Uterus (tissue), 2 donors: ENCODE measurements at regions not wholly inside any gene's neighbourhood (a gene's known extent, or its start where the extent isn't known, plus 50 kb on each side); places are given as distances from the start of the nearest gene placed in this dataset.

Source experiments
- POLR2A ChIP-seq, 2 donors: fragments of 450-650 bp; IDR thresholded peaks; one replicate each; pipeline ENCODE4 v1.6.1; 2016; ENCODE audit warnings: antibody characterized with exemption in 2 of 2, mild to moderate bottlenecking in 1 of 2, moderate library complexity in 1 of 2
- TF ChIP-seq, protein P1 (sequence below), 4 experiments: fragments of 200-600 bp in 2 of 4; fragments of 450-650 bp in 2 of 4; sonication (generic) in 2 of 4; IDR thresholded peaks; one replicate each; pipeline ENCODE4 v1.5.1; 2016 to 2019; ENCODE audit warnings: antibody characterized with exemption in 4 of 4, mild to moderate bottlenecking in 2 of 4, moderate library complexity in 1 of 4

DNA sequence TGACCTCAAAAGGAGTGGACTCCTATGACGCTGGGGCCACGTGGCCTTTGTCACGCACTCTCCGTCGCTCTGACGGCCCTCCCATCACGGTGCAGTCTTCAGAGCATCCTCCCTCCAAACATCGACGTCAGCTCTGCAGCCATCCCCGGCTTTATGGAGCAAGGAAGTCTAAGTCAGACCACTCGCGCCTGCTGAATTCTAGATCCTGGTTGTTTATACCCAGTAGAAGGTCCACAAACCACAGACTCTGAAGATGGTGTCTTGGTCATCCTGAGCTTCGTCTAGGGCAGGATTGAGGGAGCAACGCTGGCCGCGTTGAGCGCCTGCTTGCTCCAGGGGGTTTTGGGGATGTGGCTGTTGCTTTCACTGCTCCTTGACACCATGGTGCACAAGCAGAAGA, 228.0 kb upstream of the SALL3 start:
- no peak for TF ChIP-seq POLR2A (IDR thresholded peaks at IDR 0.05)
- TF ChIP-seq, protein P1, sequence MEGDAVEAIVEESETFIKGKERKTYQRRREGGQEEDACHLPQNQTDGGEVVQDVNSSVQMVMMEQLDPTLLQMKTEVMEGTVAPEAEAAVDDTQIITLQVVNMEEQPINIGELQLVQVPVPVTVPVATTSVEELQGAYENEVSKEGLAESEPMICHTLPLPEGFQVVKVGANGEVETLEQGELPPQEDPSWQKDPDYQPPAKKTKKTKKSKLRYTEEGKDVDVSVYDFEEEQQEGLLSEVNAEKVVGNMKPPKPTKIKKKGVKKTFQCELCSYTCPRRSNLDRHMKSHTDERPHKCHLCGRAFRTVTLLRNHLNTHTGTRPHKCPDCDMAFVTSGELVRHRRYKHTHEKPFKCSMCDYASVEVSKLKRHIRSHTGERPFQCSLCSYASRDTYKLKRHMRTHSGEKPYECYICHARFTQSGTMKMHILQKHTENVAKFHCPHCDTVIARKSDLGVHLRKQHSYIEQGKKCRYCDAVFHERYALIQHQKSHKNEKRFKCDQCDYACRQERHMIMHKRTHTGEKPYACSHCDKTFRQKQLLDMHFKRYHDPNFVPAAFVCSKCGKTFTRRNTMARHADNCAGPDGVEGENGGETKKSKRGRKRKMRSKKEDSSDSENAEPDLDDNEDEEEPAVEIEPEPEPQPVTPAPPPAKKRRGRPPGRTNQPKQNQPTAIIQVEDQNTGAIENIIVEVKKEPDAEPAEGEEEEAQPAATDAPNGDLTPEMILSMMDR (IDR thresholded peaks at IDR 0.05) = no peak
